ENCODE measurements at regions not wholly inside any gene's neighbourhood (a gene's known extent, or its start where the extent isn't known, plus 50 kb on each side); places are given as distances from the start of the nearest gene placed in this dataset.

DNA sequence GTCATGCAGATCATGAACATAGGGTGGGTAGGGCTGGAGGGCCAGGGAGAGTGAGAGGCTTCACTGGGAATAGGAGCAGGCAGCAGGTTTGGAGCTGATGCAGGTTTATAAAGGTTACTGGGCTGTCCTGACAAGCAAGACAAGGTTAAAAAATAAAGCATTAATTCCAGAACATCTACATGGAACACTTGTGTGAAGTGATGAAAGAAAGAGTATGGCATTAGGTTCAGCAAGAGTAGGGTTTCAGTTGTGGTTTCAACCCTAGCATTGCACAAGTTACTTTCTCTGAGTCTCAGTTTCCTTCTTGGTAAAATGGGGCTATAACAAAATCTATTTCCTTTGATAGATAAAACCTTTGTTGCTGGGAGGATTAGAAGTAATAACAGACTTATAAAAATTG is 114.6 kb upstream of the SESN3 start:
- TF ChIP-seq ZNF423 (CRISPR knock-in tag; IDR thresholded peaks at IDR 0.05) (no peak), ESRRA (CRISPR knock-in tag; IDR thresholded peaks at IDR 0.05; ENCODE audit: borderline replicate concordance) (no peak)
- TF ChIP-seq, protein P1, sequence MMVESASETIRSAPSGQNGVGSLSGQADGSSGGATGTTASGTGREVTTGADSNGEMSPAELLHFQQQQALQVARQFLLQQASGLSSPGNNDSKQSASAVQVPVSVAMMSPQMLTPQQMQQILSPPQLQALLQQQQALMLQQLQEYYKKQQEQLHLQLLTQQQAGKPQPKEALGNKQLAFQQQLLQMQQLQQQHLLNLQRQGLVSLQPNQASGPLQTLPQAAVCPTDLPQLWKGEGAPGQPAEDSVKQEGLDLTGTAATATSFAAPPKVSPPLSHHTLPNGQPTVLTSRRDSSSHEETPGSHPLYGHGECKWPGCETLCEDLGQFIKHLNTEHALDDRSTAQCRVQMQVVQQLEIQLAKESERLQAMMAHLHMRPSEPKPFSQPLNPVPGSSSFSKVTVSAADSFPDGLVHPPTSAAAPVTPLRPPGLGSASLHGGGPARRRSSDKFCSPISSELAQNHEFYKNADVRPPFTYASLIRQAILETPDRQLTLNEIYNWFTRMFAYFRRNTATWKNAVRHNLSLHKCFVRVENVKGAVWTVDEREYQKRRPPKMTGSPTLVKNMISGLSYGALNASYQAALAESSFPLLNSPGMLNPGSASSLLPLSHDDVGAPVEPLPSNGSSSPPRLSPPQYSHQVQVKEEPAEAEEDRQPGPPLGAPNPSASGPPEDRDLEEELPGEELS (CRISPR knock-in tag; IDR thresholded peaks at IDR 0.05) = no peak
- TF ChIP-seq, protein P2, sequence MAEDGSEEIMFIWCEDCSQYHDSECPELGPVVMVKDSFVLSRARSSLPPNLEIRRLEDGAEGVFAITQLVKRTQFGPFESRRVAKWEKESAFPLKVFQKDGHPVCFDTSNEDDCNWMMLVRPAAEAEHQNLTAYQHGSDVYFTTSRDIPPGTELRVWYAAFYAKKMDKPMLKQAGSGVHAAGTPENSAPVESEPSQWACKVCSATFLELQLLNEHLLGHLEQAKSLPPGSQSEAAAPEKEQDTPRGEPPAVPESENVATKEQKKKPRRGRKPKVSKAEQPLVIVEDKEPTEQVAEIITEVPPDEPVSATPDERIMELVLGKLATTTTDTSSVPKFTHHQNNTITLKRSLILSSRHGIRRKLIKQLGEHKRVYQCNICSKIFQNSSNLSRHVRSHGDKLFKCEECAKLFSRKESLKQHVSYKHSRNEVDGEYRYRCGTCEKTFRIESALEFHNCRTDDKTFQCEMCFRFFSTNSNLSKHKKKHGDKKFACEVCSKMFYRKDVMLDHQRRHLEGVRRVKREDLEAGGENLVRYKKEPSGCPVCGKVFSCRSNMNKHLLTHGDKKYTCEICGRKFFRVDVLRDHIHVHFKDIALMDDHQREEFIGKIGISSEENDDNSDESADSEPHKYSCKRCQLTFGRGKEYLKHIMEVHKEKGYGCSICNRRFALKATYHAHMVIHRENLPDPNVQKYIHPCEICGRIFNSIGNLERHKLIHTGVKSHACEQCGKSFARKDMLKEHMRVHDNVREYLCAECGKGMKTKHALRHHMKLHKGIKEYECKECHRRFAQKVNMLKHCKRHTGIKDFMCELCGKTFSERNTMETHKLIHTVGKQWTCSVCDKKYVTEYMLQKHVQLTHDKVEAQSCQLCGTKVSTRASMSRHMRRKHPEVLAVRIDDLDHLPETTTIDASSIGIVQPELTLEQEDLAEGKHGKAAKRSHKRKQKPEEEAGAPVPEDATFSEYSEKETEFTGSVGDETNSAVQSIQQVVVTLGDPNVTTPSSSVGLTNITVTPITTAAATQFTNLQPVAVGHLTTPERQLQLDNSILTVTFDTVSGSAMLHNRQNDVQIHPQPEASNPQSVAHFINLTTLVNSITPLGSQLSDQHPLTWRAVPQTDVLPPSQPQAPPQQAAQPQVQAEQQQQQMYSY (CRISPR knock-in tag; IDR thresholded peaks at IDR 0.05) = no peak
- TF ChIP-seq, protein P3, sequence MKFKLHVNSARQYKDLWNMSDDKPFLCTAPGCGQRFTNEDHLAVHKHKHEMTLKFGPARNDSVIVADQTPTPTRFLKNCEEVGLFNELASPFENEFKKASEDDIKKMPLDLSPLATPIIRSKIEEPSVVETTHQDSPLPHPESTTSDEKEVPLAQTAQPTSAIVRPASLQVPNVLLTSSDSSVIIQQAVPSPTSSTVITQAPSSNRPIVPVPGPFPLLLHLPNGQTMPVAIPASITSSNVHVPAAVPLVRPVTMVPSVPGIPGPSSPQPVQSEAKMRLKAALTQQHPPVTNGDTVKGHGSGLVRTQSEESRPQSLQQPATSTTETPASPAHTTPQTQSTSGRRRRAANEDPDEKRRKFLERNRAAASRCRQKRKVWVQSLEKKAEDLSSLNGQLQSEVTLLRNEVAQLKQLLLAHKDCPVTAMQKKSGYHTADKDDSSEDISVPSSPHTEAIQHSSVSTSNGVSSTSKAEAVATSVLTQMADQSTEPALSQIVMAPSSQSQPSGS (CRISPR knock-in tag; IDR thresholded peaks at IDR 0.05; ENCODE audit: borderline replicate concordance, low read depth) = no peak
- TF ChIP-seq, protein P4, sequence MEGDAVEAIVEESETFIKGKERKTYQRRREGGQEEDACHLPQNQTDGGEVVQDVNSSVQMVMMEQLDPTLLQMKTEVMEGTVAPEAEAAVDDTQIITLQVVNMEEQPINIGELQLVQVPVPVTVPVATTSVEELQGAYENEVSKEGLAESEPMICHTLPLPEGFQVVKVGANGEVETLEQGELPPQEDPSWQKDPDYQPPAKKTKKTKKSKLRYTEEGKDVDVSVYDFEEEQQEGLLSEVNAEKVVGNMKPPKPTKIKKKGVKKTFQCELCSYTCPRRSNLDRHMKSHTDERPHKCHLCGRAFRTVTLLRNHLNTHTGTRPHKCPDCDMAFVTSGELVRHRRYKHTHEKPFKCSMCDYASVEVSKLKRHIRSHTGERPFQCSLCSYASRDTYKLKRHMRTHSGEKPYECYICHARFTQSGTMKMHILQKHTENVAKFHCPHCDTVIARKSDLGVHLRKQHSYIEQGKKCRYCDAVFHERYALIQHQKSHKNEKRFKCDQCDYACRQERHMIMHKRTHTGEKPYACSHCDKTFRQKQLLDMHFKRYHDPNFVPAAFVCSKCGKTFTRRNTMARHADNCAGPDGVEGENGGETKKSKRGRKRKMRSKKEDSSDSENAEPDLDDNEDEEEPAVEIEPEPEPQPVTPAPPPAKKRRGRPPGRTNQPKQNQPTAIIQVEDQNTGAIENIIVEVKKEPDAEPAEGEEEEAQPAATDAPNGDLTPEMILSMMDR (IDR thresholded peaks at IDR 0.05) = no peak
- TF ChIP-seq, protein P5, sequence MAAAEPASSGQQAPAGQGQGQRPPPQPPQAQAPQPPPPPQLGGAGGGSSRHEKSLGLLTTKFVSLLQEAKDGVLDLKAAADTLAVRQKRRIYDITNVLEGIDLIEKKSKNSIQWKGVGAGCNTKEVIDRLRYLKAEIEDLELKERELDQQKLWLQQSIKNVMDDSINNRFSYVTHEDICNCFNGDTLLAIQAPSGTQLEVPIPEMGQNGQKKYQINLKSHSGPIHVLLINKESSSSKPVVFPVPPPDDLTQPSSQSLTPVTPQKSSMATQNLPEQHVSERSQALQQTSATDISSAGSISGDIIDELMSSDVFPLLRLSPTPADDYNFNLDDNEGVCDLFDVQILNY (CRISPR knock-in tag; IDR thresholded peaks at IDR 0.05) = no peak

All from WTC11 (cell line).